ENCODE measurements at regions not wholly inside any gene's neighbourhood (a gene's known extent, or its start where the extent isn't known, plus 50 kb on each side); places are given as distances from the start of the nearest gene placed in this dataset.

GRCh38 chr1:208934933-208935332 lies 648.6 kb upstream of the CAMK1G start:
- DNase-seq (ENCODE audit: low spot score) = no peak
- intact Hi-C loops (cut with DNase I) = no loop called here

- intact Hi-C loops (cut with DNase I) = no loop called here
- no peak for DNase-seq (ENCODE audit: low spot score)
Observed at GRCh38 chr1:208935517-208936187, 647.9 kb upstream of the CAMK1G start.

- DNase-seq (ENCODE audit: low spot score) = no peak
- intact Hi-C loops (cut with DNase I) = loop anchor here (10.0 kb wide), 1 partner anchor 255 kb away; no protein-coding TSS in a partner anchor
Observed at GRCh38 chr1:208939537-208940085, 643.9 kb upstream of the CAMK1G start.

- intact Hi-C loops (cut with DNase I) = loop anchor here (10.0 kb wide), 1 partner anchor 258 kb away; no protein-coding TSS in a partner anchor
- no peak for DNase-seq (ENCODE audit: low spot score)
Observed at GRCh38 chr1:208942394-208943130, 641.0 kb upstream of the CAMK1G start.

- intact Hi-C loops (cut with DNase I) = loop anchor here (10.0 kb wide), 1 partner anchor 258 kb away; no protein-coding TSS in a partner anchor
- DNase-seq (ENCODE audit: low spot score) = no peak
Observed at GRCh38 chr1:208943291-208943690, 640.2 kb upstream of the CAMK1G start.

- intact Hi-C loops (cut with DNase I) = loop anchor here (5.0 to 10.0 kb wide), 2 partner anchors 42 to 260 kb away; no protein-coding TSS in a partner anchor
- DNase-seq (ENCODE audit: low spot score) = no peak
Observed at GRCh38 chr1:208944981-208945451, 638.5 kb upstream of the CAMK1G start.

- intact Hi-C loops (cut with DNase I) = no loop called here
- no peak for DNase-seq (ENCODE audit: low spot score)
Observed at GRCh38 chr1:208950206-208950605, 633.3 kb upstream of the CAMK1G start.

GRCh38 chr1:208951026-208951525 lies 632.4 kb upstream of the CAMK1G start:
- DNase-seq (ENCODE audit: low spot score) = no peak
- intact Hi-C loops (cut with DNase I) = no loop called here

- intact Hi-C loops (cut with DNase I) = no loop called here
- no peak for DNase-seq (ENCODE audit: low spot score)
Observed at GRCh38 chr1:208951908-208952307, 631.6 kb upstream of the CAMK1G start.

GRCh38 chr1:208962867-208963266 lies 620.6 kb upstream of the CAMK1G start:
- intact Hi-C loops (cut with DNase I) = no loop called here
- no peak for DNase-seq (ENCODE audit: low spot score)

- intact Hi-C loops (cut with DNase I) = no loop called here
- no peak for DNase-seq (ENCODE audit: low spot score)
Observed at GRCh38 chr1:208965351-208965750, 618.2 kb upstream of the CAMK1G start.

GRCh38 chr1:208967334-208967733 lies 616.2 kb upstream of the CAMK1G start:
- intact Hi-C loops (cut with DNase I) = no loop called here
- DNase-seq (ENCODE audit: low spot score) = no peak

- intact Hi-C loops (cut with DNase I) = no loop called here
- no peak for DNase-seq (ENCODE audit: low spot score)
Observed at GRCh38 chr1:208974717-208975116, 608.8 kb upstream of the CAMK1G start.

- DNase-seq (ENCODE audit: low spot score) = no peak
- intact Hi-C loops (cut with DNase I) = no loop called here
Observed at GRCh38 chr1:208975456-208975855, 608.1 kb upstream of the CAMK1G start.

- intact Hi-C loops (cut with DNase I) = no loop called here
- DNase-seq (ENCODE audit: low spot score) = no peak
Observed at GRCh38 chr1:208977012-208977411, 606.5 kb upstream of the CAMK1G start.

GRCh38 chr1:208977638-208978256 lies 605.8 kb upstream of the CAMK1G start:
- intact Hi-C loops (cut with DNase I) = no loop called here
- DNase-seq (ENCODE audit: low spot score) = no peak

GRCh38 chr1:208979776-208980175 lies 603.7 kb upstream of the CAMK1G start:
- intact Hi-C loops (cut with DNase I) = no loop called here
- DNase-seq (ENCODE audit: low spot score) = no peak

- no peak for DNase-seq (ENCODE audit: low spot score)
- intact Hi-C loops (cut with DNase I) = no loop called here
Observed at GRCh38 chr1:208980605-208981004, 602.9 kb upstream of the CAMK1G start.

GRCh38 chr1:208985231-208985630 lies 598.3 kb upstream of the CAMK1G start:
- intact Hi-C loops (cut with DNase I) = loop anchor here (5.0 kb wide), 1 partner anchor 38 kb away; no protein-coding TSS in a partner anchor
- no peak for DNase-seq (ENCODE audit: low spot score)

- intact Hi-C loops (cut with DNase I) = loop anchor here (5.0 kb wide), 1 partner anchor 42 kb away; no protein-coding TSS in a partner anchor
- DNase-seq (ENCODE audit: low spot score) = no peak
Observed at GRCh38 chr1:208988811-208989222, 594.7 kb upstream of the CAMK1G start.

Measured in cardiac septum (tissue), 1 donor.